GM23338 (cell line): ENCODE measurements at regions not wholly inside any gene's neighbourhood (a gene's known extent, or its start where the extent isn't known, plus 50 kb on each side); places are given as distances from the start of the nearest gene placed in this dataset.

Source experiments
- ATAC-seq: fragments of 200-7000 bp; cut with Tn5 transposase; 3 replicates; pipeline ENCODE4 v1.9.1; 2020
- DNase-seq: peaks from one replicate; pipeline ENCODE4 v3.0.0-alpha.2; 2015; ENCODE audit warnings: low spot score
- H2AFZ ChIP-seq: fragments of 200-600 bp; sonication (generic); 2 replicates; pipeline ENCODE4 v1.8.0; 2016; ENCODE audit warnings: antibody characterized with exemption, mild to moderate bottlenecking, moderate library complexity
- H3F3A ChIP-seq: fragments of 200-600 bp; sonication (generic); replicated peaks from 2 replicates; pipeline ENCODE4 v1.8.0; 2017; ENCODE audit warnings: antibody characterized with exemption, mixed run types, low read depth
- H3K27ac ChIP-seq: fragments of 200-600 bp; sonication (generic); 2 replicates; pipeline ENCODE4 v1.6.1; 2016; ENCODE audit warnings: low read depth
- H3K27me3 ChIP-seq: fragments of 200-600 bp; sonication (generic); 2 replicates; pipeline ENCODE4 v1.8.0; 2016; ENCODE audit warnings: mild to moderate bottlenecking, mixed run types, moderate library complexity; ENCODE audit not compliant: insufficient read depth
- H3K36me3 ChIP-seq: fragments of 200-600 bp; sonication (generic); 2 replicates; pipeline ENCODE4 v1.8.0; 2016; ENCODE audit warnings: mild to moderate bottlenecking; ENCODE audit not compliant: insufficient read depth
- H3K4me1 ChIP-seq: fragments of 200-600 bp; sonication (generic); 2 replicates; pipeline ENCODE4 v1.8.0; 2016; ENCODE audit warnings: mild to moderate bottlenecking, moderate library complexity; ENCODE audit not compliant: insufficient read depth
- H3K4me2 ChIP-seq: fragments of 200-600 bp; sonication (generic); 2 replicates; pipeline ENCODE4 v1.7.1; 2017; ENCODE audit warnings: mixed run types
- H3K4me3 ChIP-seq: fragments of 200-600 bp; sonication (generic); 2 replicates; pipeline ENCODE4 v1.6.1; 2016; ENCODE audit warnings: mixed run types
- H3K79me2 ChIP-seq: fragments of 200-600 bp; sonication (generic); replicated peaks from 2 replicates; pipeline ENCODE4 v1.8.0; 2017; ENCODE audit warnings: mild to moderate bottlenecking; ENCODE audit not compliant: insufficient read depth
- H3K9me2 ChIP-seq: fragments of 200-600 bp; sonication (generic); 2 replicates; pipeline ENCODE4 v1.8.0; 2017; ENCODE audit not compliant: insufficient read depth
- H4K20me1 ChIP-seq: fragments of 200-600 bp; sonication (generic); replicated peaks from 2 replicates; pipeline ENCODE4 v1.8.0; 2017; ENCODE audit warnings: mild to moderate bottlenecking; ENCODE audit not compliant: insufficient read depth
- H3K27ac Mint-ChIP-seq: 2 replicates; pipeline ENCODE4 v1.8.0; 2020; ENCODE audit warnings: inconsistent platforms, mild to moderate bottlenecking, moderate library complexity, mixed read lengths
- H3K27me3 Mint-ChIP-seq: 3 replicates; pipeline ENCODE4 v1.8.0; 2022; ENCODE audit warnings: low read depth, mild to moderate bottlenecking, moderate library complexity, mixed read lengths, inconsistent platforms; ENCODE audit not compliant: insufficient read depth, poor library complexity
- H3K36me3 Mint-ChIP-seq: 3 replicates; pipeline ENCODE4 v1.8.0; 2021; ENCODE audit warnings: low read depth, mild to moderate bottlenecking, inconsistent platforms, moderate library complexity, mixed read lengths
- H3K4me1 Mint-ChIP-seq: 3 replicates; pipeline ENCODE4 v1.8.0; 2020; ENCODE audit warnings: mild to moderate bottlenecking, inconsistent platforms, mixed read lengths
- H3K4me3 Mint-ChIP-seq: 3 replicates; pipeline ENCODE4 v1.8.0; 2021; ENCODE audit warnings: moderate library complexity, mild to moderate bottlenecking, inconsistent platforms, mixed read lengths
- H3K9me3 Mint-ChIP-seq: 3 replicates; pipeline ENCODE4 v1.8.0; 2020; ENCODE audit warnings: moderate library complexity, mild to moderate bottlenecking, inconsistent platforms, mixed read lengths
- EZH2 ChIP-seq: fragments of 200-600 bp; sonication (generic); IDR thresholded peaks from one replicate; pipeline ENCODE4 v1.8.0; 2017; ENCODE audit warnings: antibody characterized with exemption, mild to moderate bottlenecking, low read depth; ENCODE audit not compliant: unreplicated experiment
- EZH2phosphoT487 ChIP-seq: fragments of 200-600 bp; sonication (generic); IDR thresholded peaks from one replicate; pipeline ENCODE4 v1.8.1; 2018; ENCODE audit warnings: antibody characterized with exemption; ENCODE audit not compliant: unreplicated experiment
- JUNB ChIP-seq: IDR thresholded peaks from one replicate; pipeline ENCODE4 v1.6.1; 2016; ENCODE audit warnings: antibody characterized with exemption; ENCODE audit not compliant: unreplicated experiment
- NANOG ChIP-seq: IDR thresholded peaks from 2 replicates; pipeline ENCODE4 v1.6.1; 2016; ENCODE audit warnings: antibody characterized with exemption, borderline replicate concordance
- POLR2AphosphoS5 ChIP-seq: IDR thresholded peaks from 2 replicates; pipeline ENCODE4 v1.6.1; 2016; ENCODE audit warnings: antibody characterized with exemption, low read depth
- STAT1 ChIP-seq: IDR thresholded peaks from one replicate; pipeline ENCODE4 v1.6.1; 2016; ENCODE audit warnings: antibody characterized with exemption; ENCODE audit not compliant: unreplicated experiment
- ZNF114 ChIP-seq: fragments of 250-450 bp; sonication (Bioruptor Pico); IDR thresholded peaks from 2 replicates; pipeline ENCODE4 v1.5.0; 2020; ENCODE audit warnings: mild to moderate bottlenecking, moderate library complexity
- ZNF331 ChIP-seq: fragments of 250-450 bp; sonication (Bioruptor Pico); IDR thresholded peaks from 2 replicates; pipeline ENCODE4 v1.5.0; 2020; ENCODE audit warnings: low read depth, mild to moderate bottlenecking, moderate library complexity
- TF ChIP-seq, protein P1 (sequence below), 2 experiments: fragments of 200-600 bp in 1 of 2; sonication (generic) in 1 of 2; conservative IDR thresholded peaks; 2 replicates each; pipeline versions ENCODE4 v1.5.1 to v1.6.1; 2016 to 2017; ENCODE audit warnings: antibody characterized with exemption in 2 of 2, low read depth in 2 of 2, mild to moderate bottlenecking in 2 of 2, moderate library complexity in 1 of 2
- TF ChIP-seq, protein P2 (sequence below): IDR thresholded peaks from one replicate; pipeline ENCODE4 v1.6.1; 2018; ENCODE audit warnings: antibody characterized with exemption; ENCODE audit not compliant: unreplicated experiment
- TF ChIP-seq, protein P3 (sequence below): IDR thresholded peaks from 2 replicates; pipeline ENCODE4 v1.6.1; 2016; ENCODE audit warnings: antibody characterized with exemption

DNA sequence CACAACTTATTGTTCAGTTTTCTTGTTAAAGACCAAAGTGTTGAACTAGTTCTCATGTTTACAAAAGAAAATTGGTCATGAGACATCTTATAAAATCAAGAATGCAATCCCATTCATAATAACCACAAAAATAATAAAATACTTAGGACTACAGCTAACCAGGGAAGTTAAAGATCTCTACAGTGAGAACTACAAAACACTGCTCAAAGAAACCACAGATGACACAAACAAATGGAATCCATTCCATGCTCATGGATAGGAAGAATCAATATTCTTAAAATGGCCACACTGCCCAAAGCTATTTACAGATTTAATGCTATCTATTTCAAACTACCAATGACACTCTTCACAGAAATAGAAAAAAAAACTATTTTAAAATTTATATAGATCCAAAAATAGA is 1354.8 kb upstream of the CDH2 start (continued):
- TF ChIP-seq, protein P1, sequence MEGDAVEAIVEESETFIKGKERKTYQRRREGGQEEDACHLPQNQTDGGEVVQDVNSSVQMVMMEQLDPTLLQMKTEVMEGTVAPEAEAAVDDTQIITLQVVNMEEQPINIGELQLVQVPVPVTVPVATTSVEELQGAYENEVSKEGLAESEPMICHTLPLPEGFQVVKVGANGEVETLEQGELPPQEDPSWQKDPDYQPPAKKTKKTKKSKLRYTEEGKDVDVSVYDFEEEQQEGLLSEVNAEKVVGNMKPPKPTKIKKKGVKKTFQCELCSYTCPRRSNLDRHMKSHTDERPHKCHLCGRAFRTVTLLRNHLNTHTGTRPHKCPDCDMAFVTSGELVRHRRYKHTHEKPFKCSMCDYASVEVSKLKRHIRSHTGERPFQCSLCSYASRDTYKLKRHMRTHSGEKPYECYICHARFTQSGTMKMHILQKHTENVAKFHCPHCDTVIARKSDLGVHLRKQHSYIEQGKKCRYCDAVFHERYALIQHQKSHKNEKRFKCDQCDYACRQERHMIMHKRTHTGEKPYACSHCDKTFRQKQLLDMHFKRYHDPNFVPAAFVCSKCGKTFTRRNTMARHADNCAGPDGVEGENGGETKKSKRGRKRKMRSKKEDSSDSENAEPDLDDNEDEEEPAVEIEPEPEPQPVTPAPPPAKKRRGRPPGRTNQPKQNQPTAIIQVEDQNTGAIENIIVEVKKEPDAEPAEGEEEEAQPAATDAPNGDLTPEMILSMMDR (conservative IDR thresholded peaks at IDR 0.05; ENCODE audit: low read depth in 2 of 2) = no peak
- TF ChIP-seq NANOG (no peak), POLR2AphosphoS5 (no peak), ZNF331 (CRISPR knock-in tag) (no peak), STAT1 (no peak), ZNF114 (CRISPR knock-in tag) (no peak)

DNA sequence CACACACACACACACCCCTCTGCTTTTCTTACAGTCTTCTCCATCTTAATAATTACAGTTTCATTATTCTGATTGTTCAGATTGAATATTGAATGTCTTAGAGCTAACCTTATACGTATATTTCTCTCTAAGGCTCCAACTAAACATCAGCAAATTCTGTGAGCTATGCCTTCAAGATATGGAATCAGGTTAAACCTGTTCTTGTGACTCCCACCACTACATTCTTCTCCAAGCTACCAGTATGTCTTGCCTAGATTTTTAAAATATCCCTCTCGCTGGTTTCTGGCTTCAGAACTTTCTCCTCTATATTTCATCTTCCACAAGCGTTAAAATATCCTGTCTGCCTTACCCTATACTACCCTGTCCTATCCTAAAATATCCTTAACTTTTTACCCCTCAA is 1346.4 kb upstream of the CDH2 start:
- ATAC-seq = no peak
- H4K20me1 ChIP-seq = no peaks in the 10 kb centered on the region
- H3K27ac ChIP-seq = no peak overlapping the region
- no peak overlapping the region for H3K27ac Mint-ChIP-seq
- peaks cover 3% of the 10 kb centered on the region; the same call in 1 of the 3 replicates for H3K4me1 Mint-ChIP-seq
- no peak overlapping the region for H3K4me3 Mint-ChIP-seq
- H3K9me3 Mint-ChIP-seq = no peaks in the 10 kb centered on the region
- H3K27me3 ChIP-seq = no peaks in the 10 kb centered on the region
- H3K4me2 ChIP-seq = no peak overlapping the region
- no peaks in the 10 kb centered on the region for H3K9me2 ChIP-seq
- no peaks in the 10 kb centered on the region for H3K4me1 ChIP-seq
- no peaks in the 10 kb centered on the region for H3F3A ChIP-seq
- H2AFZ ChIP-seq = no peak overlapping the region
- no peaks in the 10 kb centered on the region for H3K79me2 ChIP-seq
- H3K27me3 Mint-ChIP-seq = peaks cover 1% of the 10 kb centered on the region
- H3K36me3 ChIP-seq = no peaks in the 10 kb centered on the region
- H3K36me3 Mint-ChIP-seq = no peaks in the 10 kb centered on the region
- H3K4me3 ChIP-seq = no peak overlapping the region
- no peak for DNase-seq
- no peak for TF ChIP-seq STAT1
- no peak for TF ChIP-seq ZNF114 (CRISPR knock-in tag)
- TF ChIP-seq, protein P2, sequence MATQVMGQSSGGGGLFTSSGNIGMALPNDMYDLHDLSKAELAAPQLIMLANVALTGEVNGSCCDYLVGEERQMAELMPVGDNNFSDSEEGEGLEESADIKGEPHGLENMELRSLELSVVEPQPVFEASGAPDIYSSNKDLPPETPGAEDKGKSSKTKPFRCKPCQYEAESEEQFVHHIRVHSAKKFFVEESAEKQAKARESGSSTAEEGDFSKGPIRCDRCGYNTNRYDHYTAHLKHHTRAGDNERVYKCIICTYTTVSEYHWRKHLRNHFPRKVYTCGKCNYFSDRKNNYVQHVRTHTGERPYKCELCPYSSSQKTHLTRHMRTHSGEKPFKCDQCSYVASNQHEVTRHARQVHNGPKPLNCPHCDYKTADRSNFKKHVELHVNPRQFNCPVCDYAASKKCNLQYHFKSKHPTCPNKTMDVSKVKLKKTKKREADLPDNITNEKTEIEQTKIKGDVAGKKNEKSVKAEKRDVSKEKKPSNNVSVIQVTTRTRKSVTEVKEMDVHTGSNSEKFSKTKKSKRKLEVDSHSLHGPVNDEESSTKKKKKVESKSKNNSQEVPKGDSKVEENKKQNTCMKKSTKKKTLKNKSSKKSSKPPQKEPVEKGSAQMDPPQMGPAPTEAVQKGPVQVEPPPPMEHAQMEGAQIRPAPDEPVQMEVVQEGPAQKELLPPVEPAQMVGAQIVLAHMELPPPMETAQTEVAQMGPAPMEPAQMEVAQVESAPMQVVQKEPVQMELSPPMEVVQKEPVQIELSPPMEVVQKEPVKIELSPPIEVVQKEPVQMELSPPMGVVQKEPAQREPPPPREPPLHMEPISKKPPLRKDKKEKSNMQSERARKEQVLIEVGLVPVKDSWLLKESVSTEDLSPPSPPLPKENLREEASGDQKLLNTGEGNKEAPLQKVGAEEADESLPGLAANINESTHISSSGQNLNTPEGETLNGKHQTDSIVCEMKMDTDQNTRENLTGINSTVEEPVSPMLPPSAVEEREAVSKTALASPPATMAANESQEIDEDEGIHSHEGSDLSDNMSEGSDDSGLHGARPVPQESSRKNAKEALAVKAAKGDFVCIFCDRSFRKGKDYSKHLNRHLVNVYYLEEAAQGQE = no peak
- TF ChIP-seq JUNB = no peak
- TF ChIP-seq EZH2 = no peak
- no peak for TF ChIP-seq ZNF331 (CRISPR knock-in tag)
- TF ChIP-seq, protein P1 (conservative IDR thresholded peaks at IDR 0.05; ENCODE audit: low read depth in 2 of 2) = no peak
- TF ChIP-seq POLR2AphosphoS5 = no peak
- TF ChIP-seq NANOG = no peak
- TF ChIP-seq, protein P3, sequence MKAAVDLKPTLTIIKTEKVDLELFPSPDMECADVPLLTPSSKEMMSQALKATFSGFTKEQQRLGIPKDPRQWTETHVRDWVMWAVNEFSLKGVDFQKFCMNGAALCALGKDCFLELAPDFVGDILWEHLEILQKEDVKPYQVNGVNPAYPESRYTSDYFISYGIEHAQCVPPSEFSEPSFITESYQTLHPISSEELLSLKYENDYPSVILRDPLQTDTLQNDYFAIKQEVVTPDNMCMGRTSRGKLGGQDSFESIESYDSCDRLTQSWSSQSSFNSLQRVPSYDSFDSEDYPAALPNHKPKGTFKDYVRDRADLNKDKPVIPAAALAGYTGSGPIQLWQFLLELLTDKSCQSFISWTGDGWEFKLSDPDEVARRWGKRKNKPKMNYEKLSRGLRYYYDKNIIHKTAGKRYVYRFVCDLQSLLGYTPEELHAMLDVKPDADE = no peak
- no peak for TF ChIP-seq EZH2phosphoT487
